AG09319 (cell line): ENCODE measurements at regions not wholly inside any gene's neighbourhood (a gene's known extent, or its start where the extent isn't known, plus 50 kb on each side); places are given as distances from the start of the nearest gene placed in this dataset.

Experiments
- DNase-seq: peaks from one replicate; pipeline ENCODE4 v3.0.0-alpha.2; 2010; ENCODE audit warnings: low read depth; ENCODE audit errors: extremely low read depth
- CTCF ChIP-seq: IDR thresholded peaks from 2 replicates; pipeline ENCODE4 v1.5.1; 2011; ENCODE audit warnings: low read depth, mild to moderate bottlenecking, inconsistent platforms, low read length, moderate library complexity

GRCh38 chr6:156526081-156526480 is 251.1 kb upstream of the ARID1B start:
- TF ChIP-seq CTCF, result no peak
- no peak for DNase-seq

- TF ChIP-seq CTCF, result no peak
- DNase-seq, result no peak
These were observed 251.6 kb upstream of the ARID1B start for GRCh38 chr6:156525541-156525940.

DNA sequence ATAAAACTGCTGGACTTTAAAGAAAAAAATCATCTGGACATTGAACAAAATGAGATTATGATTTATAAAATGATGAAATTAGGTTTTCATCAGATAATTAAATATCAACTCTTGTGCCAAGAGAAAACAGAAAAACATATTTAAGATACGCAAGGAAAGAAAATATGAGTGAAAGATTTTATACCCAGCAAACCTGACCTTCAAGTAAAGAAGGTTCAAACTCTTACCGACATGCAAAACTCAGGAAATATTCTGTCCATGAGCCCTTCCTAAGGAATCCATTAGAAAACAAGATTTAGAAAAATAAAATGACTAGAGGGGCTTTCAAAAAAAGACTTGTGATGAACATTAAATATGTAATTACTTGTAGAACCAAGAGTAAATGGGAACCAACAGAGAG is 257.2 kb upstream of the ARID1B start:
- DNase-seq, result no peak
- no peak for TF ChIP-seq CTCF

DNA sequence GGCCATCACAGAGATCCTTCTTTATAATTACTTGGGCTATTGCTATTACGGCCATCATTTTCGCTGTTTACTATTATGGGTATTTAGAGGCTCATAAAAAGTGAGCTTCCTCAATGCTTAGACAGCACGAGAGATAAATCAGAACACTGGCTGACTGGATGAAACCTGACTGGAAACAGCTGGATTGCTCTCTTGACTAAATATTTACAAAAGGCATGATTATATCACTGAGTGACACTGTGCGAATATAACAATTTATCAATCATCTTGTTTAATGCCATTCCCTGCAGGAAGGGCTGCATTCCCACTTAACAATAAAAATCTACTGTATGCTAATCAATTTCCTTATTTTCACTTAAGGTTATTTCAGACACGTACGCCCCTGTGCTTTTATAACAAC is 260.1 kb upstream of the ARID1B start:
- TF ChIP-seq CTCF, result no peak
- DNase-seq, result no peak

DNA sequence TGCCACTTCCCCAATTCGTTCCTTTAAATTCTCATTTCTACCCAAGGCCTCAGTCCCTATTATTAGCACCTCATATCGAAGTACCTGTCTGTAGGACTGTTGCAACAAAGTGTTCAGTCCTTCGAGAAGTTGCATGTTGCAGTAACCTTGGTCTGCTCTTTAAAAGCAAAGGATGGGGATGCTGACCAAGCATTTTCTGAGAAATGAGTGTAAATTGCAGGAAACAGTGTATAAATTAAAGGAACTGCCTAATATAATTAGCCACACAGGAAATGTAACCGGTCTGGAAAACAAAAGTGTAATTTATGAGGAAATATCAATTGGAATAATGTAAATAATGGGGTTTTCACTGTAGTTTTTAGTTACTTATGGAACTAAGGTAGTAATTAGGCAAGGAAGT is 261.9 kb upstream of the ARID1B start:
- no peak for TF ChIP-seq CTCF
- DNase-seq, result no peak

DNA sequence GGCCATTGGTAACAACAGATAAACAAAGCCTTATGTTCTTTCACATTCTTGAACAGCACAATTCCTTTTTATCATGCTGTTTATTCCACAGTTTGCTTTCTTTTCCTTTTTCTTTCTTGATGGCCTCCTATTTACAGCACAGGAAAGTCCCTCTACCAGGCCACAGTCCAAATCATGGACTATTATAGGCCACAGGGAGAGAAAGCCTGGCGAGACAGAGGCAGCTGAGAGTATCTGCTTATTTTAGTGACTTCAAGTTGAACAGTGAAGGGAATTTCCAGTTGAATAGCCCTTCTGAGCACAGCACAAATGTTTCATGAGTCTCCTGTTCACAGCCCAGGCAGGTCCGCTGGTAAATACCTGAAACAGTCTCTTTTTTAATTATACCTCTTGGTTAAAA is 263.7 kb upstream of the ARID1B start:
- no peak for TF ChIP-seq CTCF
- no peak for DNase-seq

DNA sequence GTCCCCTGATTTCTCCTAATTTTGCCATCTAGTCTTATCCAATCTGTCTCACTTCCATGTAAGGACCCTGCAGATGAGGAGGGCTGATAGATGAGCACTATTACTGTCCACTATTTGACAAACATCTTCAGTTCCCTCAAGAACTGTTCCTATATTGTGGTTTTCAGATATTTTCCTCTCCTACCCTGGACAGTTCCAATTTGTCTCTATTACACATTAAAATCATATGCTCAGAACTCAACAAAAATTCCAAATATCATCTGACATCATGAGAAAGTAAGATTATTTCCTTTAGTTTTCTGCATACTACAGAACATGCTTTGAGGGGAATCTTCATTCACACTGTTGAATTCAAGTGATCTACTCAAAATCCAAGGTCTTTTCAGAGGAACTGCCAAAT is 265.6 kb upstream of the ARID1B start:
- TF ChIP-seq CTCF, result no peak

More for the DNA sequence above, 265.6 kb upstream of the ARID1B start:
- DNase-seq, result no peak
